ENCODE measurements at regions not wholly inside any gene's neighbourhood (a gene's known extent, or its start where the extent isn't known, plus 50 kb on each side); places are given as distances from the start of the nearest gene placed in this dataset.

GRCh38 chr6:10174761-10175160 lies 240.1 kb downstream of the TFAP2A start:
- no peak overlapping the region for H2AFZ ChIP-seq (ENCODE audit: low read length)
- H3K9ac ChIP-seq (ENCODE audit: insufficient read depth, low read depth, low read length), result no peak overlapping the region
- H3K79me2 ChIP-seq (ENCODE audit: insufficient read depth, low read length), result no peaks in the 10 kb centered on the region
- H3K9me3 ChIP-seq (ENCODE audit: low read length), result no peaks in the 10 kb centered on the region
- FAIRE-seq, result no peak
- 44% methylated on average over 6 of the region's 6 CpGs for WGBS (ENCODE audit: low lambda C conversion rate)
- H4K20me1 ChIP-seq (ENCODE audit: insufficient read depth, low read length), result no peaks in the 10 kb centered on the region
- ATAC-seq, result no peak
- ChIA-PET POLR2A (no interaction called here), CTCF (ENCODE audit: low intra/inter-chr PET ratio, low total read pairs) (no interaction called here)
- no peaks in the 10 kb centered on the region for H3K36me3 ChIP-seq (replicated peaks in 1 of 2; ENCODE audit: control insufficient read depth in 1 of 2, insufficient read depth in 2 of 2, low read length in 2 of 2)
- no peak overlapping the region for H3K4me3 ChIP-seq (replicated peaks in 1 of 3; ENCODE audit: insufficient read depth in 1 of 3, low read depth in 2 of 3, low read length in 3 of 3)
- intact Hi-C loops (cut with micrococcal nuclease; ENCODE audit: unreplicated experiment) (no loop called here), in situ Hi-C loops (cut with HindIII; ENCODE audit: extremely low pct_ligation_motif_present, low pct_unique_long_range_greater_than_20kb) (no loop called here)
- no TSS peak for BruUV-seq (replicated peaks)
- H3K27me3 ChIP-seq (ENCODE audit: control insufficient read depth in 1 of 2, insufficient read depth in 2 of 2, low read length in 2 of 2), result no peaks in the 10 kb centered on the region
- H3K27ac ChIP-seq (ENCODE audit: extremely low read length, insufficient read depth, low read length), result no peak overlapping the region
- no peak overlapping the region for H3K4me2 ChIP-seq (ENCODE audit: low read depth, low read length)
- DNase-seq (ENCODE audit: low spot score), result no peak
- TF ChIP-seq ZNF776 (CRISPR knock-in tag; IDR thresholded peaks at IDR 0.05) (no peak), MLXIP (CRISPR knock-in tag; IDR thresholded peaks at IDR 0.05; ENCODE audit: borderline replicate concordance) (no peak), KDM6A (CRISPR knock-in tag; IDR thresholded peaks at IDR 0.05; ENCODE audit: low read depth) (no peak), ZNF3 (CRISPR knock-in tag; IDR thresholded peaks at IDR 0.05) (no peak), MAFK (conservative IDR thresholded peaks at IDR 0.05 in 1 of 2, IDR thresholded peaks at IDR 0.05 in 1 of 2; ENCODE audit: low read length in 2 of 2) (no peak), ZBTB38 (CRISPR knock-in tag; IDR thresholded peaks at IDR 0.05) (no peak), BRF2 (CRISPR knock-in tag; IDR thresholded peaks at IDR 0.05) (no peak)
- H3K4me1 ChIP-seq (ENCODE audit: insufficient read depth, low read length), result no peaks in the 10 kb centered on the region

All from HepG2 (cell line).